Hippocampal formation (tissue), 2 donors: ENCODE measurements at regions not wholly inside any gene's neighbourhood (a gene's known extent, or its start where the extent isn't known, plus 50 kb on each side); places are given as distances from the start of the nearest gene placed in this dataset.

Experiments
- DNase-seq, 2 donors: peaks; one replicate each; lab custom pipeline; 2025; lab: John Stamatoyannopoulos, UW

DNA sequence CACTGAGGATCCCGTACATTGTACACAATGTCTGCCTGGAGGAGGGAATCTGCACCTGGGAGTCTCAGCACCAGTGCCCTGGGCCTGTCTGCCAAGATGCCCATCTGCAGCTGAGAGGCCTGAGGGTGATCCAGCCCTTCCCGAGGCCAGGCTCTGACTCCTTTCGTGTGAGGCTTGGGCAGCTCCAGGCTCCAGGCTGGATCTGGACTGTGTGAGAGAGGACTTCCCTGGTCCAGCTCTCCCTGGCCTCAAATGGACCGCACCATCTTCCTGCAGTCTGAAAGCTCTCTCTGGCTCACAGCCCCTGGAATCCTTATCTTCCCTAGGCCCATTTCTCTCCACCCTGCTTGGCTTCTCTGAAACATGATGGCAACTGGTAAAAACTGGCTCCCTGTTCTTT lies 324.6 kb downstream of the DYSF start:
- no peak for DNase-seq

DNA sequence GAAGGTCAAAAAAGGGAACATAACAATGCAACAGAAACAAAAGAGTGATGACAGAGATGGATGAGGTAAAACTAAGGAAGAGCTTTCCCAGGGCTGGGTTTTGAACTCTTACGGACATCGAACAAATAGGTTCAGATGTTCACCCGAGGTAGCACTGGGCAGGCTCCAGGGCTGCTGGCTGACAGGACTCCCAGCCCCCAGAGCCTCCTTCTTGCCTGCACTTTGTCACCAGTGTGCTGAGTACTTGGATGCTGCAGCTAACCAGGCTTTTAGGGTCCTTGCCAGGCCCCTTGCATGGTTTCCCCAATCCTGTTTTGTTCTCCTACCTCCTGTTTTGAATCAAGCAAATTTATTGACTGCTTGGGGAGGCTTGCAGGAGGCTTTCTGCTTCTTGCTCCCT lies 322.9 kb downstream of the DYSF start:
- DNase-seq, result no peak

DNA sequence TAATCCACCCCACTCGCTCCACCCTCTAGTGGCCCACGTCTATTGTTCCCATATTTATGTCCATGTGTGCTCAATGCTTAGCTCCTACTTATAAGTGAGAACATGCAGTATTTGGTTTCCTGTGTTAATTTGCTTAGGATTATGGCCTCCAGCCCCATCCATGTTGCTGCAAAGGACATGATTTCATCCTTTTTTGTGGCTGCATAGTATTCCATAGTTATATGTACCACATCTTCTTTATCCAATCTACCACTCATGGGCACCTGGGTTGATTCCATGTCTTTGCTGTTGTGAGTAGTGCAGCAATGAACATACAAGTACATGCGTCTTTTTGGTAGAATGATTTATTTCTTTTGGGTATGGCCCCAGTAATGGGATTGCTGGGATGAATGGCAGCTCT lies 319.9 kb downstream of the DYSF start:
- DNase-seq, result no peak

DNA sequence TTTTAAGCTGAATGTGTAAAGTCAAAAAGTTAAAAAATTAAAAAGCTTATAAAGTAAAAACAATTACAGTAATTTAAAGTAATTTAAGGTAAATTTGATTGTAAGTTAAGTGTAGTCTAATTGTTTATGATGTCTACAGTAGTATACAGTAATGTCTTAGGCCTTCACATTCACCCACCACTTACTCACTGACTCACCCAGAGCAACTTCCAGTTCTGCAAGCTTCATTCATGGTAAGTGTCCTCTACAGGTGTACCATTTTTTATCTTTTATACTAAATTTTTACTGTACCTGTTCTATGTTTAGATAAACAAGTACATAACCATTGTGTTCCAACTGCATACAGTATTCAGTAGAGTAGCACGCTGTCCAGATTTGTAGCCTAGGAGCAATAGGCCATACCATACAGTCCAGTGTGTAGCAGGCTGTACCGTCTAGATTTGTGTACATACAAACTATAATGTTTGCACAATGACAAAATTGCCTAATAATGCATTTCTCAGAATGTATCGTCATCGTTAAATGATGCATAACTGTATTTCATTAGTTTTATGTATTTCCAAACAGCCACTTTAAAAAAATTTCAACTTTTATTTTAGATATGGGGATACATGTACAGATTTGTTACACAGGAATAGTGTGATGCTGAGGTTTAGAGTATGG lies 319.3 kb downstream of the DYSF start:
- no peak for DNase-seq

DNA sequence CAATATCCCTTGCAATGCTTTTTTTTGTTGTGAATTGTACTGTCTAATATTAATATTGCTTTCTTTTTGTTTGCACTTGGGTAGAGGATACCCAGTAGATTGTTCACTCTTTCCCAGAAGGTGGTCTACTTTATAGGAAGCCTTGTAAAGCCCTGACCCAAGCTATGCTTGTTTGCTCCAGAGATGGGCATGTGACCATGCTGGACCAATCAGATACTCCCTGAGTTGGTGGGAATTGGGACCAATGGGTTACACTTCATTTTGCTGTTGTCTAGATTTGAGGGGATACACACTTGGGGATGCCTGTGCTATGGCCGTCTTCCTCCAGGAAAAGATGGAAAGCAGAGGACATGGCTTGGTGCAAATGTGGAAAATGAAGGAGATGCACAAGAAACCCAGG lies 314.3 kb downstream of the DYSF start:
- DNase-seq, result no peak

DNA sequence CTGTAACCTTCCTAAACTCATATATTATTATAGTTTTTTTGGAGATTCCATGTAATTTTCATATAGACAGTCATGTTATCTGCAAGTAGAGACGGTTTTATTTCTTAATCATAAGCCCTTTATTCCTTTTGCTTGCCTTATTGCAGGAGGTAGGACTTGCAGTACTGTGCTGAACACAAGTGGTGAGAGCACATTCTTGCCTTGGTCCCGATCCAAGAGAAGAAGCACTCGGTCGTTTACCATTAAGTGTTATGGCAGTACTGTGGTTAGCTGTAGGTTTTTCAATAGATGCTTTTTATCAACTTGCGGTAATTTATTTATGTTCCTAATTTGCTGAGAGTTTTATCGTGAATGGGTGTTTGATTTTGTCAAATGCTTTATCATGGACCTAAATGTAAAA lies 305.7 kb downstream of the DYSF start:
- no peak for DNase-seq

DNA sequence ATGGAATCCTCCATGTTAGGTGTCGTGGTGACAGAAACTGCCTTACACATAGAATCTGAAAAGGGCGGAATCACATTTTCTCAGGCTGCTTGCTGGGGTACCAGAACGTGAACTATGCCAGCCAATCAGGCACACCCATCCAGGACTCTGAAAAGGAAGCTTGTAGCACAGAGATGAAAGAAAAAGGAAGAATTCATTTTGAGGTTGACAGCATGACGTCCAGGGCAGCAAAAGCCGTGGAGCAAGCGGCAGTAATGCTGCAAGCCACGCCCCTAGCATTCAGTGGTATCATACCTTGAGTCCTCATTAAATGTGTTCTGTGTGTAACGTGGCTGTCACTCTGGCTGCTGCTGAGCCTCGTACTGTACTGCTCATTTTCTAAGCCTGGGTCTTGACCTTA lies 304.0 kb downstream of the DYSF start:
- DNase-seq, result no peak

DNA sequence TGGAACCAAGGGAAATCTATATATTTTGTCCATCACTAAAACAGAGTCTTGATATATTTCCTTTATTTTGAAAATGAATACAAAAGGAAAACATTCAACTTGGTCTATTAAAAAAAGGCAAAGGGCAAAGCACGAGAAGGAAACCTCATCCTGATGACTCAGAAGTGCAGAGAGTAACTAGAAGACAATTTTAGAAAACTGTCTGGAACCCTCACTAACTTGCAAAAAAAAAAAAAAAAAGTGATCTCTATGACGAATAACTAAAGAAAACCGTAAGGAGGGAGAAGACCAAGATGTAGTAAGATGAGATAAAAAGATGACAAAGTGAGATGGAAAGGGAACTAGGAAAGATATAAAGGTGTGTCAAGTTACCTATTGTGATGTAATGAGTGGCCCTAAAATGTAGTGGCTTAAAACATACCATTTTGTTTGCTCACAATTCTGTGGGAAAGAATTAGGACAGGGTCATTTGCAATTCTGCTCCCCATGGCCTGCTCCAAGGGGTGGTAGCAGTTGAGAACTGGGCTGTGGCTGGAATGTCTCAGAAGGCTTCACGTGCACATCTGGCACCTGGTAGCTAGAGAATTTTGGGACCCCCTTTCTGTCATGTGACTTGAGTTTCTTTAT lies 303.0 kb downstream of the DYSF start:
- no peak for DNase-seq

DNA sequence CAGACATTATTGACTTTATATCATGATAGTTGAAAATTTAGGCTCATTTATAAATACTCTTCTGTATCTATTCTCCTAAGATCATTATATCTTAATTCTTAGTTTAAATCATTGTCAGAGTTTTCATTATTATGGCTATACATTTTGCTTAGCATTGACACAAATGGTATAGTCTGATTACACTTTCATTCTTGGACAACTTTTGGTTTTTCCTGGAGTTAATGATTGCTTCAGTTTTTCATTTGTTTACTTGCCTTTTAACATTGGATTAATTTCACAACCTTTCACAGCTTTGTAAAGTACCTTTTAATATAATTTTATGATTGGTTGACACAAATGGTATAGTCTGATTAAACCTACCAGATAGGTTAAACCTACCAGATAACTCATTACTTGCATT lies 298.2 kb downstream of the DYSF start:
- DNase-seq, result no peak

DNA sequence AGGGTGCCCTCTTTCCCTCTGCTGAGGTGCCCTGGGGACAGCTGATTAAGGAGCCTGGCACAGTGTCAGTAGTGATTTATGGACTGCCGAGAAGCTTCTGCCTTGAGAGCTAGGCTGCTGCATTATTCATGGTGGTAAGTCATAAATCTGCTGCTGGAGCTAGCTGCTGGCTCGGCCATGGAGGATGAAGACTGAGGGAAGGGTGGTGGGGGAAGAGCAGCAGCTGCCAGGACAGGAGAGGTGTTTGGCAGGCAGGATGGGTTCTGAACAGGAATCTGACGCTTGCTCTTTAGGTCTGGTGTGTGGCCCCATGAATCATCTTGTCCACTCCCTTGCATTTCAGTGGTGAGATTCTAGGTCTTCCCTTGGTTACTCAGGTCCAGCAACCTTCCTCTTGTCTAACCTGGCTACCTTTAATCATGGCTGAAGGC lies 296.3 kb downstream of the DYSF start:
- no peak for DNase-seq

DNA sequence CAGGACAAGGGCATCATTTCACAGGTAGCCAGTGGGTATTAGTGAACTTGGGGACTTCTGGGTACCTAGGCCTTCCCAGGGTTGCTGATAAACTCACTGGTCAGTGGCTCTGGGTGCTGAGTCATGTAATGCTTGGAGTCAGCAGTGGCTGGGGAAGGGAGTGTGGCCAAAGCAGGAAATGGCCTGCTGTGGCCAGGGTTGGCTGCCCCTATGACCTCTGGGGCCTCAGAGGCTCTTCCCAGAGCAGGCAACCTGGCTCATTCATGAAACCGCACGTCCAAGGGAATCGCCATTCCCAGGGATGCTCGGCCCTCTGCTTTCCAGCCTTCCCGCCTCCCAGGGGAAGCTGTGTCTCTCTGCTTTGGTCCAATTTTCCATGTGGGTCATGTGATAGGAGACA lies 294.9 kb downstream of the DYSF start:
- DNase-seq, result no peak

DNA sequence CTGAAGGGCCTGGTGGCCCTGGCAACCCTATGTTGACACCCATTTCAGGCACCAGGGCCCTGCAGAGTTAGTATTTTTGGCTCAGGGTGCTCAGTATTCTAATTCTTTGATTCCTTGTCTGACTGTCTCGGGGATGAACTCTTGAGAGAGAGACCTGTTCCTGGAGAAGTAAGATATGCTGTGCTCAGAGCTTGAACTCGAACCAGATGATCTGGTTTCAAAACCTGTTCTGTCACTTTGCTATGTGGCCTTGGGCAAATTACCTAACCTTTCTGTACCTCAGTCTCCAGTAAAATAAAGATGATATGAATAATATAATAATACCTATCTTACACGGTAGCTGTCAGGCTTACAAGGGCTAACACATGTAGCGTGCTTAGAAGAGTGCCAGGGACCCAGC lies 294.2 kb downstream of the DYSF start:
- no peak for DNase-seq

DNA sequence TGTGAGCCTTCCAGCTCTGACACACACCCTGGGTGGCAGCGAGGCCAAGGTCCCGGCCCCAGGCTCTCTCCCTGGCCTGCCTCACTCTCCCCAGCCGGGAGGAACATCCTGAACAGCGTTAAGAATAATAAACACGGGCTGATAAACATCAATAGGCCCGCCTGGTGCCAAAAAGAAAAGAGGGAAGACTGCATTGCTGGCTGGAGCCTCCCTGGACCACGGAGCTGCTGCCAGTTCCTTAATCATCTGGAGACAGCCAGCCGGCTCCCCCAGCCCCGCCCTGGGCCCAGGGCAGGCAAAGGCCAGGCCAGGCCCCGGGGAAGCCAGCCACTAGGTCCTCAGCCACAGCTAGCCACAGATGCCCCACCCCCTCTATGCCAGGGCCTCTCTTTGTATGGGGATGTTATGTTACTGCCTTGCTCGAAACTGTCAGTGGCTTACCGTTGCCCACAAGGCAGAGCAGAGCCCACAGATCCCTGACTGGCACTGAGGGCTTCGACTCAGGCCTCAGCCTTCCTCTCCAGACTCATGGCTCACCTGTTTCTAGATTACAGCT lies 293.7 kb downstream of the DYSF start:
- no peak for DNase-seq

DNA sequence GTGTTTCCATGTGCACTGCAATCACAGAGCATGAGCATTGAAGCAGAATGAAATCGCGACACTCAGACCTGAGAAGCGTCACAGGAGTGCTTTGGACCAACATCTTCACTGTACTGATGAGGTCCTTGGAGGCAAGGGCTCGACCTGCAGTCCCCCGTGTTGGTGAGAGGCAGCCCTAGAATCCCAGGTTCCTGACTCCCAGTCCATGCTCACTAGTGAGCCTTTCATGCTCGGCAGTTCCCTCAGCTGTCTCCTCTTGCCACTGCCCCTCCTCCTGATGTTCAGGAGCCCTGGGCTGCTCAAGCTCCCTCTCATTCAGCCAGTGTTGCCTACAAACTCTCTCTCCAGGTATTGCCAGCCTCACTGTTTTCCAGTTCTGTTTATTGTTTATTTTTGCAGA lies 291.4 kb downstream of the DYSF start:
- DNase-seq, result no peak

DNA sequence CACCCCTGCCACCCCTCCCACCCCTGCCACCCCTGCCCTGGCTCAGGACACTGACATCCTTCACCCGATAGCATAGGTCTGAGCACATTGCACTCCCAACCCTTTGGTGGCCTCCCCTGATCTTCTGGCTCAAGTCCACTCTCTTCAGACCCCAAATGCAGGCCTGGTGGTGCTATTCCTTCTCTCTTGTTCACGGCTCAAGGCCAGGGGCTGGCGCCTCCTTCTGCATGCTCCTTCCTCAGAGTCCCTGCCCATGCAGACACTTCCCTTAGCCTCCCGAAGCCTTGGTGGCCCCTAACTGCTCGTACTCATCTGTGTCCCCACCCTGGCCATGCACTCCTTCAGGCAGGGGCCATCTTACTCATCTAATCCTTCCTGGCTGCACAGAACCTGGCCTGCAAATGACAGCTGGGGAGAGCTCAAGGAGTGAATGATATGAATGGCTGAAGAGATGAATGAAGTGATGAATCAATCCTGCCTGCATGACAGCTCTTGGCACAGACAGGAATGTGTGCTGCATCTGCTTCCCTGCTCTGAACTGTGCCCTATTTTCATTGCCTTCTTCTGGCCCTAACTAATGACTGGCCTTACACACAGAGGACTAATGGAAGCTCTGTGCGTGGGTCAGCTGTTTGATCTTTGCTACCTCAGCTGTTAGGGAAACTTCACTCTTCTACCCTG lies 290.8 kb downstream of the DYSF start:
- no peak for DNase-seq

DNA sequence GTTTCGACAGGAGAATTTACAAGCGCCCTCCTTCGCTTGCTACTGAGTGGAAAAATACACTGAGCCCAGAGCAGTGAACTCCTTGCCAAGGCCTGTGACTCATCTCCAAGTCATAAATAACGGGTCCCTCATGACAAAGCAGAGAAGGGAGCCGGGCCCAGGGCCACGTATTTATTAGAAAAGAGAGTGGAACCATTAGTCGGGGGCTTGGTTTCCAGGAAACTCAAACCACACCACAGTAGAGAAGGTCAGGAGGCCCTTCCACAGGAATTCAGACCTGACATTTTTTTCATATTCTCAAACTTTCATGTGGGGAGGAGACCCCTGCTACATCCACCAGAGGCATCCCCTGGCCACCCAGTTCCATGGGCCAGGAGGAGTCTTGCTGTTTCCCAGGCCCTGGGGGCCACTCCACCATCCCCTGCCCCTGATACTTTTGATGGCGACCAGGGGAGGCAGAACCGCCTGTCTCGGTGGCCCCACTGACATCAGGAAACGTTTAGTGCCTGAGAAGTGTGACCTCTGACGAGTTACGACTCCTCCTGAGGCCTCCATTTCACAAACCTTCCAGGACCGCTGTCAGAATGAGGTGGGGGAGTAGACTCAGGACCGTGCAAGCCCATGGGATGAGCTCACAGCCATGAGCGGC lies 289.7 kb downstream of the DYSF start:
- no peak for DNase-seq

DNA sequence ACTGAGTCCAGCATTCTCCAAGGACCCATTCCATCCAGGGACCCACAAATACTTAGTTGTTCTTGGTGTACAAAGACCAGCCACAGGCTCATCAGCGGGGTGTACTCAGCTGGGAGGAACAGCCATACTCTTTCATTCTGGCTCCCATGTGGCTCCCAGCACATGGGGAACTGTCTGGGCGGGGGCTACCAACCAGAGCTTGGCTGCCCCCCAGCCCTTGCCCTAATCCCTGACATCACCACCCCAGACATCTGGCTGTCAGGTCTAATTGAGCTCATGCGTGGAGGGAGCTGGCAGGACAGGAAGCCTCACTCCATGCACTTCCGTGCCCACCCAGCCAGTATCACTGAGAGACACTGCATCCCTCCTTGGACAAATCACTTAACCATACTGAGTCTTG lies 283.6 kb downstream of the DYSF start:
- DNase-seq, result no peak

DNA sequence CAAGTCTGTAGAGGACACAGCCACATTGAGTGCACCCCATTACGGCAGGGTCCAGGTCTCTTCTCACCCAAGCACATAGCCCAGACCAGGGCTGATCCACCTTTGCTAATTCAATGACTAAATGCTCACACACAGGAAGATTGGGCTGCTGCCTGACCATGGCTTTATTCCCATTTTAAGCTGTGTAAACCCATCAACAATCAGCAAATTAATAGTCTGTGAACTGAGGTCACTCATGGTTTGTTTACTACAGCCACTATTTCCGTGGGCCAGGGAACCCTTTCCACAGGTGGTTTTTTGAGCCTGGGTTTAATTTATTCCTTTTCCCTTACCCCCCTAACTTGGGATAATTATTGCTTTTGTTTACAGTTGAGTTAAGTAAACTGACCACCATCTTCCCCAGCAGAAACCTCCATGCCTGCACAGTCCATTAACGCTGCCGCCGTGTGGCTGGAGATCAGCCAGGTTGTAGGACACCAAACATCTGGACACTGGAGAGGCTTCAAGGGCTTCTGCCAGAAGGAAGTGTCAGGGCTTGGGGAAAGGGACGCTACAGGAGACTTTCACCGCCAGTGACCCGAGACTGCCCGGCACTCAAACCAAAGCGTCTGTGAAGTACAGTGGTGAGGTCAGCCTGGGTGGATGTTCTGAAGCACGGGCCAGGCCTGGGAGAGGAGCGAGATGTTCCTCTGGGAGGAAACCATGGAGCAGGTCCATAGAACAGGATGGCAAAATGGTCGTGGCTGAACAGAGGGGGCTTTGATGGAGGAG lies 282.9 kb downstream of the DYSF start:
- no peak for DNase-seq
